H9 (cell line): ENCODE measurements at regions not wholly inside any gene's neighbourhood (a gene's known extent, or its start where the extent isn't known, plus 50 kb on each side); places are given as distances from the start of the nearest gene placed in this dataset.
"Not testable (repeated sequence)": the region's sequence is repeated elsewhere in the genome, so short reads cannot be mapped to it uniquely, and the experiment has no call there.

Experiments used
- DNase-seq: peaks from one replicate; pipeline ENCODE4 v3.0.0-alpha.2; 2017
- H2AFZ ChIP-seq: one replicate; pipeline ENCODE4 v1.6.1; 2013; ENCODE audit warnings: mild to moderate bottlenecking, low read length, control low read depth, moderate library complexity
- H2AK5ac ChIP-seq: 2 replicates; pipeline ENCODE4 v1.6.1; 2013; ENCODE audit warnings: low read length, control low read depth, mixed read lengths; ENCODE audit not compliant: insufficient read length
- H2BK120ac ChIP-seq: one replicate; pipeline ENCODE4 v1.6.1; 2013; ENCODE audit warnings: low read depth, mild to moderate bottlenecking, low read length, control low read depth, inconsistent platforms; ENCODE audit not compliant: poor library complexity, severe bottlenecking
- H2BK12ac ChIP-seq: 2 replicates; pipeline ENCODE4 v1.6.1; 2013; ENCODE audit warnings: low read length, control low read depth, mixed read lengths, low read depth; ENCODE audit not compliant: insufficient read length
- H2BK15ac ChIP-seq: 2 replicates; pipeline ENCODE4 v1.6.1; 2013; ENCODE audit warnings: low read depth, low read length, control low read depth
- H2BK20ac ChIP-seq: one replicate; pipeline ENCODE4 v1.6.1; 2013; ENCODE audit warnings: low read depth, mild to moderate bottlenecking, low read length, control low read depth, inconsistent platforms; ENCODE audit not compliant: poor library complexity, severe bottlenecking
- H2BK5ac ChIP-seq: 2 replicates; pipeline ENCODE4 v1.6.1; 2013; ENCODE audit warnings: low read length, control low read depth, mixed read lengths; ENCODE audit not compliant: insufficient read length
- H3K14ac ChIP-seq: 2 replicates; pipeline ENCODE4 v1.6.1; 2013; ENCODE audit warnings: low read length, control low read depth; ENCODE audit not compliant: insufficient read depth
- H3K18ac ChIP-seq: 2 replicates; pipeline ENCODE4 v1.6.1; 2013; ENCODE audit warnings: low read depth, mild to moderate bottlenecking, mixed read lengths, low read length, control low read depth; ENCODE audit not compliant: insufficient read length
- H3K23ac ChIP-seq: 2 replicates; pipeline ENCODE4 v1.6.1; 2013; ENCODE audit warnings: low read length, control low read depth, mixed read lengths, low read depth; ENCODE audit not compliant: insufficient read length
- H3K23me2 ChIP-seq: 2 replicates; pipeline ENCODE4 v1.6.1; 2013; ENCODE audit warnings: low read depth, mild to moderate bottlenecking, mixed read lengths, low read length, control low read depth; ENCODE audit not compliant: insufficient read length, poor library complexity, severe bottlenecking
- H3K27ac ChIP-seq: 2 replicates; pipeline ENCODE4 v1.5.1; 2013; ENCODE audit warnings: low read length, control low read depth, mixed read lengths, low read depth; ENCODE audit not compliant: insufficient read length
- H3K27me3 ChIP-seq: 2 replicates; pipeline ENCODE4 v1.6.1; 2013; ENCODE audit warnings: low read length, control low read depth, inconsistent platforms; ENCODE audit not compliant: insufficient read depth
- H3K4ac ChIP-seq: 2 replicates; pipeline ENCODE4 v1.6.1; 2013; ENCODE audit warnings: low read depth, mild to moderate bottlenecking, control low read depth, inconsistent platforms, low read length, moderate library complexity
- H3K4me1 ChIP-seq: 2 replicates; pipeline ENCODE4 v1.6.1; 2013; ENCODE audit warnings: low read length, control low read depth, inconsistent platforms; ENCODE audit not compliant: insufficient read depth
- H3K4me2 ChIP-seq: 2 replicates; pipeline ENCODE4 v1.6.1; 2013; ENCODE audit warnings: low read length, control low read depth, mixed read lengths; ENCODE audit not compliant: insufficient read length, insufficient read depth
- H3K56ac ChIP-seq: 2 replicates; pipeline ENCODE4 v1.6.1; 2013; ENCODE audit warnings: low read depth, mild to moderate bottlenecking, mixed read lengths, low read length, control low read depth; ENCODE audit not compliant: insufficient read length
- H3K79me1 ChIP-seq: 2 replicates; pipeline ENCODE4 v1.6.1; 2013; ENCODE audit warnings: low read depth, mild to moderate bottlenecking, moderate library complexity, low read length, control low read depth, inconsistent platforms; ENCODE audit not compliant: insufficient read depth, poor library complexity, severe bottlenecking
- H3K79me2 ChIP-seq: 2 replicates; pipeline ENCODE4 v1.6.1; 2013; ENCODE audit warnings: low read length, control low read depth, inconsistent platforms; ENCODE audit not compliant: insufficient read depth
- H3K9ac ChIP-seq: 2 replicates; pipeline ENCODE4 v1.6.1; 2013; ENCODE audit warnings: low read length, control low read depth, mixed read lengths; ENCODE audit not compliant: insufficient read length; ENCODE audit errors: extremely low read depth
- H3K9me3 ChIP-seq: one replicate; pipeline ENCODE4 v1.6.1; 2013; ENCODE audit warnings: low read depth, low read length, inconsistent platforms; ENCODE audit not compliant: control insufficient read depth
- H3T11ph ChIP-seq: one replicate; pipeline ENCODE4 v1.6.1; 2013; ENCODE audit warnings: mild to moderate bottlenecking, low read length, control low read depth, inconsistent platforms
- H4K20me1 ChIP-seq: one replicate; pipeline ENCODE4 v1.6.1; 2013; ENCODE audit not compliant: control insufficient read depth, insufficient read length, insufficient read depth
- H4K5ac ChIP-seq: 2 replicates; pipeline ENCODE4 v1.6.1; 2013; ENCODE audit warnings: low read depth, mild to moderate bottlenecking, mixed read lengths, low read length, control low read depth; ENCODE audit not compliant: insufficient read length
- H4K8ac ChIP-seq: replicated peaks from 2 replicates; pipeline ENCODE4 v1.6.1; 2013; ENCODE audit warnings: low read length, control low read depth, mixed read lengths, low read depth; ENCODE audit not compliant: insufficient read length
- H4K91ac ChIP-seq: 2 replicates; pipeline ENCODE4 v1.6.1; 2013; ENCODE audit warnings: low read depth, mild to moderate bottlenecking, moderate library complexity, mixed read lengths, low read length, control low read depth; ENCODE audit not compliant: insufficient read length
- H3K27ac Mint-ChIP-seq, 3 experiments: 2 replicates in 2 of 3; 3 replicates in 1 of 3; pipeline ENCODE4 v1.8.0; 2020 to 2021; ENCODE audit warnings: mixed read lengths in 3 of 3, mild to moderate bottlenecking in 1 of 3, moderate library complexity in 1 of 3
- H3K27me3 Mint-ChIP-seq: 2 replicates; pipeline ENCODE4 v1.8.0; 2021; ENCODE audit warnings: low read depth, mild to moderate bottlenecking, moderate library complexity, mixed read lengths
- H3K36me3 Mint-ChIP-seq, 3 experiments: 2 replicates in 2 of 3; 3 replicates in 1 of 3; pipeline ENCODE4 v1.8.0; 2020 to 2021; ENCODE audit warnings: low read depth in 3 of 3, mixed read lengths in 3 of 3; ENCODE audit not compliant: insufficient read depth in 1 of 3
- H3K4me1 Mint-ChIP-seq, 2 experiments: 2 replicates each; pipeline ENCODE4 v1.8.0; 2020; ENCODE audit warnings: mixed read lengths in 2 of 2
- H3K4me3 Mint-ChIP-seq, 2 experiments: 2 replicates in 1 of 2; 3 replicates in 1 of 2; pipeline ENCODE4 v1.8.0; 2020 to 2021; ENCODE audit warnings: mild to moderate bottlenecking in 2 of 2, mixed read lengths in 2 of 2, moderate library complexity in 1 of 2
- H3K9me3 Mint-ChIP-seq, 2 experiments: 2 replicates in 1 of 2; 3 replicates in 1 of 2; pipeline ENCODE4 v1.8.0; 2020; ENCODE audit warnings: mild to moderate bottlenecking in 2 of 2, mixed read lengths in 2 of 2, moderate library complexity in 1 of 2
- WGBS: extraction: QIAGEN DNeasy Blood & Tissue Kit; methylation state at CpG from one replicate; pipeline ENCODE4 v1.1.7; 2013; ENCODE audit warnings: missing lambda C conversion rate, low lambda C conversion rate, mixed read lengths; ENCODE audit not compliant: insufficient read length; ENCODE audit errors: extremely low coverage; 5-methylcytosine and 5-hydroxymethylcytosine counted together

DNA sequence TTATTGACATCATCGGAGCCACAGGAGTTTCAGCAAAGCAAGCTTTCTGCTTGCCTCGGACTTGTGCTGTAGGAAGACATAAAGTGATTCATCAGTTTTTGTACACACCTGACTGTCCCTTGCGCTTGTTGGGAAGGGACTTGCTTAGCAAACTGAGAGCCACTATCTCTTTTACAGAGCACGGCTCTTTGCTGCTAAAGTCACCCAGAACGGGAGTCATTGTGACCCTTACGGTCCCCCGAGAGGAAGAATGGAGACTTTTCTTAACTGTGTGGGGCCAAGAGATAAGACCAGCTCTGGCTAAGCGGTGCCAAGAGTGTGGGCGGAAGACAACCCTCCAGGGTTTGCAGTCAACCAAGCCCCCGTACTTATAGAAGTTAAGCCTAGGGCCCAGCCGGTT, 89.6 kb upstream of the DEFB108B start:
- H2BK20ac ChIP-seq, result not testable (repeated sequence)

DNA sequence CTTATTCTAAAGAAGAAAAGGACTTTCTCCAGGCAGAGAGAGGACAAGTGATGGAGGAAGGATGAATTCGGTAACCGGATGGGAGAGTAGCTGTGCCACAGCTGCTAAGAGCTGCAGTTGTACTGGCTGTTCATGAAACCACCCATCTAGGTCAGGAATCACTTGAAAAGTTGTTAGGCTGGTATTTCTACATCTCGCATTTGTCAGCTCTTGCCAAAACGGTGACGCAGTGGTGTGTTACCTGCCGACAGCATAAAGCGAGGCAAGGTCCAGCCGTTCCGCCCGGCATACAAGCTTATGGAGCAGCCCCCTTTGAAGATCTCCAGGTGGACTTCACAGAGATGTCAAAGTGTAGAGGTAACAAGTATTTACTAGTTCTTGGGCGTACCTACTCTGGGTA, 87.3 kb upstream of the DEFB108B start:
- not testable (repeated sequence) for H3K9me3 ChIP-seq, H3K4ac ChIP-seq, H2BK12ac ChIP-seq, H3K18ac ChIP-seq, H4K5ac ChIP-seq, H2AFZ ChIP-seq, H3K27ac ChIP-seq, H2AK5ac ChIP-seq, H3K23ac ChIP-seq, H3K27me3 Mint-ChIP-seq, H3T11ph ChIP-seq, H3K23me2 ChIP-seq, H3K56ac ChIP-seq, H2BK15ac ChIP-seq, H2BK120ac ChIP-seq, H4K20me1 ChIP-seq, H3K9ac ChIP-seq, H3K27me3 ChIP-seq, H2BK5ac ChIP-seq, H3K27ac Mint-ChIP-seq, H4K91ac ChIP-seq, DNase-seq, H3K4me2 ChIP-seq, H3K14ac ChIP-seq, H3K4me1 ChIP-seq, H3K79me1 ChIP-seq, H4K8ac ChIP-seq, H3K36me3 Mint-ChIP-seq, H3K4me3 Mint-ChIP-seq, H3K79me2 ChIP-seq, H2BK20ac ChIP-seq, H3K9me3 Mint-ChIP-seq
- peaks cover 29 to 30% of the 10 kb centered on the region in 2 experiments for H3K4me1 Mint-ChIP-seq
- no CpG with 5 or more reads among the region's 11 CpGs for WGBS

More for the DNA sequence above, 89.6 kb upstream of the DEFB108B start:
- H3K27ac Mint-ChIP-seq, H3K18ac ChIP-seq, H3K4ac ChIP-seq, H3K4me3 Mint-ChIP-seq, H4K20me1 ChIP-seq, H3K14ac ChIP-seq, H3K27me3 ChIP-seq, H2AK5ac ChIP-seq, H3K23me2 ChIP-seq, H3K56ac ChIP-seq, H3K27ac ChIP-seq, H3K4me1 ChIP-seq, H3K9ac ChIP-seq, H4K5ac ChIP-seq, H3K79me1 ChIP-seq, H3K23ac ChIP-seq, H4K91ac ChIP-seq, H3K4me2 ChIP-seq, H4K8ac ChIP-seq, H3K27me3 Mint-ChIP-seq, DNase-seq, H2BK12ac ChIP-seq, H3K9me3 ChIP-seq, H2BK120ac ChIP-seq, H3K79me2 ChIP-seq, H2BK5ac ChIP-seq, H2BK15ac ChIP-seq, H2AFZ ChIP-seq, H3T11ph ChIP-seq: not testable (repeated sequence)
- WGBS, result no CpG with 5 or more reads among the region's 11 CpGs
- Mint-ChIP-seq H3K9me3 (peaks cover 24 to 28% of the 10 kb centered on the region in 2 experiments), H3K4me1 (peaks cover 9 to 10% of the 10 kb centered on the region in 2 experiments), H3K36me3 (peaks cover 16 to 25% (median 18%) of the 10 kb centered on the region in 3 experiments)
